AG04450 (cell line): ENCODE measurements at regions not wholly inside any gene's neighbourhood (a gene's known extent, or its start where the extent isn't known, plus 50 kb on each side); places are given as distances from the start of the nearest gene placed in this dataset.
"Not testable (repeated sequence)": the region's sequence is repeated elsewhere in the genome, so short reads cannot be mapped to it uniquely, and the experiment has no call there.

ENCODE experiments used
- CTCF ChIA-PET: fragments of 300-600, 350-600 bp; formaldehyde crosslinking; extraction: SDS; loops from one replicate; lab custom pipeline; 2022; ENCODE audit warnings: antibody characterized with exemption, inconsistent platforms; lab: Charles Lee
- POLR2A ChIA-PET: fragments of 350-600 bp; formaldehyde crosslinking; extraction: SDS; loops from one replicate; lab custom pipeline; 2021; ENCODE audit warnings: antibody characterized with exemption, inconsistent platforms; lab: Yijun Ruan, JAX
- DNase-seq: peaks from one replicate; pipeline ENCODE4 v3.0.0-alpha.2; 2011; ENCODE audit warnings: low read depth, low spot score
- H3K27ac ChIP-seq: one replicate; pipeline ENCODE4 v1.5.1; 2012; ENCODE audit warnings: low read depth, low read length, control low read depth
- H3K27me3 ChIP-seq: one replicate; pipeline ENCODE4 v1.6.0; 2012; ENCODE audit warnings: low read length; ENCODE audit not compliant: control insufficient read depth, insufficient read depth
- H3K4me3 ChIP-seq: 2 replicates; pipeline ENCODE4 v1.5.1; 2011; ENCODE audit warnings: mild to moderate bottlenecking, low read depth, low read length, control low read depth
- H3K9me3 ChIP-seq: 2 replicates; pipeline ENCODE4 v1.5.1; 2012; ENCODE audit warnings: low read length; ENCODE audit not compliant: control insufficient read depth, insufficient read depth
- CTCF ChIP-seq: IDR thresholded peaks from 2 replicates; pipeline ENCODE4 v1.5.1; 2011; ENCODE audit warnings: low read depth, low read length, control low read depth, inconsistent platforms

GRCh38 chr13:82467626-82468025, 1414.6 kb downstream of the SLITRK1 start:
- DNase-seq, result no peak
- no peak overlapping the region for H3K4me3 ChIP-seq
- H3K27me3 ChIP-seq, result no peaks in the 10 kb centered on the region
- no peak for TF ChIP-seq CTCF
- H3K27ac ChIP-seq, result no peak overlapping the region
- H3K9me3 ChIP-seq, result no peaks in the 10 kb centered on the region
- POLR2A ChIA-PET, result no interaction called here
- CTCF ChIA-PET, result no interaction called here

GRCh38 chr13:82459575-82459974, 1422.7 kb downstream of the SLITRK1 start:
- DNase-seq, POLR2A ChIA-PET, H3K27me3 ChIP-seq, H3K27ac ChIP-seq, CTCF ChIA-PET, H3K9me3 ChIP-seq, H3K4me3 ChIP-seq: not testable (repeated sequence)

GRCh38 chr13:82458169-82458568, 1424.1 kb downstream of the SLITRK1 start:
- CTCF ChIA-PET, result no interaction called here
- TF ChIP-seq CTCF, result no peak
- peaks cover 7% of the 10 kb centered on the region; the same call in 1 of the 2 replicates for H3K9me3 ChIP-seq
- H3K4me3 ChIP-seq, result no peak overlapping the region
- no peak overlapping the region for H3K27ac ChIP-seq
- POLR2A ChIA-PET, result no interaction called here
- no peak for DNase-seq
- no peaks in the 10 kb centered on the region for H3K27me3 ChIP-seq

- H3K27ac ChIP-seq, DNase-seq, CTCF ChIA-PET, POLR2A ChIA-PET, H3K27me3 ChIP-seq, H3K9me3 ChIP-seq, H3K4me3 ChIP-seq: not testable (repeated sequence)
These were observed 1424.7 kb downstream of the SLITRK1 start for GRCh38 chr13:82457548-82457947.

GRCh38 chr13:82447416-82448077, 1434.7 kb downstream of the SLITRK1 start:
- no peak for TF ChIP-seq CTCF
- Histone ChIP-seq H3K4me3 (no peak overlapping the region), H3K27ac (no peak overlapping the region), H3K27me3 (no peaks in the 10 kb centered on the region), H3K9me3 (no peaks in the 10 kb centered on the region)
- ChIA-PET CTCF (no interaction called here), POLR2A (no interaction called here)
- DNase-seq, result no peak

- TF ChIP-seq CTCF, result no peak
- no peak for DNase-seq
- H3K27me3 ChIP-seq, result no peaks in the 10 kb centered on the region
These were observed 1442.9 kb downstream of the SLITRK1 start for GRCh38 chr13:82439159-82439904.

More at GRCh38 chr13:82439159-82439904, 1442.9 kb downstream of the SLITRK1 start:
- Histone ChIP-seq H3K27ac (no peak overlapping the region), H3K4me3 (no peak overlapping the region), H3K9me3 (peaks cover 7% of the 10 kb centered on the region; the same call in 1 of the 2 replicates)
- CTCF ChIA-PET, result no interaction called here
- POLR2A ChIA-PET, result no interaction called here
